ENCODE measurements at regions not wholly inside any gene's neighbourhood (a gene's known extent, or its start where the extent isn't known, plus 50 kb on each side); places are given as distances from the start of the nearest gene placed in this dataset.

DNA sequence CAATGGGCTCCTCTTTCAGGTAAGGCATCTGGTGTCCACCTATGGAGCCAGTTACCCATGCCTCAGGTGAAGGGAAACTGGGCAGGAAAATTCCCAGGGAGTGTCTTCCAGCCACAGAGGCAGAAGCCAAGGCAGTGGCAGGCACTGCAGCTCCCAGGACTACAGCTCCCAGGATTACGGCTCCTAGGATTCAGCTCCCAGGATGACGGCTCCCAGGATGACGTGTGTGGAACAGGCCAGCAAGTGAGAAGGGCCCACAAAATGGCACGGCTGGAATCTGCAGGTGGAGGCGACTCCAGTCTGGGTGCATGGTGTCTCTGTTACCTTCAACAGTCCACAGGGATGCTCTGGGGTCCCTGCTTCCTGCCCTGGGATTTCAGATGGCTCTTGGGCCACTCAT lies 92.1 kb downstream of the PTGR3 start:
- DNase-seq, result no peak
- H3K36me3 Mint-ChIP-seq (ENCODE audit: insufficient read depth, unreplicated experiment), result no peaks in the 10 kb centered on the region
- intact Hi-C loops (cut with micrococcal nuclease; ENCODE audit: unreplicated experiment), result no loop called here
- no peaks in the 10 kb centered on the region for H3K9me3 Mint-ChIP-seq (ENCODE audit: low read depth, unreplicated experiment)
- H3K27me3 Mint-ChIP-seq (ENCODE audit: unreplicated experiment), result peaks cover 19% of the 10 kb centered on the region
- CTCF ChIA-PET, result no interaction called here
- no peak overlapping the region for H3K4me3 Mint-ChIP-seq (ENCODE audit: low read depth, unreplicated experiment)
- no peak overlapping the region for H3K27ac Mint-ChIP-seq (ENCODE audit: unreplicated experiment)
- no peaks in the 10 kb centered on the region for H3K4me1 Mint-ChIP-seq (ENCODE audit: low read depth, unreplicated experiment)
- TF ChIP-seq, protein P1, sequence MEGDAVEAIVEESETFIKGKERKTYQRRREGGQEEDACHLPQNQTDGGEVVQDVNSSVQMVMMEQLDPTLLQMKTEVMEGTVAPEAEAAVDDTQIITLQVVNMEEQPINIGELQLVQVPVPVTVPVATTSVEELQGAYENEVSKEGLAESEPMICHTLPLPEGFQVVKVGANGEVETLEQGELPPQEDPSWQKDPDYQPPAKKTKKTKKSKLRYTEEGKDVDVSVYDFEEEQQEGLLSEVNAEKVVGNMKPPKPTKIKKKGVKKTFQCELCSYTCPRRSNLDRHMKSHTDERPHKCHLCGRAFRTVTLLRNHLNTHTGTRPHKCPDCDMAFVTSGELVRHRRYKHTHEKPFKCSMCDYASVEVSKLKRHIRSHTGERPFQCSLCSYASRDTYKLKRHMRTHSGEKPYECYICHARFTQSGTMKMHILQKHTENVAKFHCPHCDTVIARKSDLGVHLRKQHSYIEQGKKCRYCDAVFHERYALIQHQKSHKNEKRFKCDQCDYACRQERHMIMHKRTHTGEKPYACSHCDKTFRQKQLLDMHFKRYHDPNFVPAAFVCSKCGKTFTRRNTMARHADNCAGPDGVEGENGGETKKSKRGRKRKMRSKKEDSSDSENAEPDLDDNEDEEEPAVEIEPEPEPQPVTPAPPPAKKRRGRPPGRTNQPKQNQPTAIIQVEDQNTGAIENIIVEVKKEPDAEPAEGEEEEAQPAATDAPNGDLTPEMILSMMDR (IDR thresholded peaks at IDR 0.05; ENCODE audit: unreplicated experiment), result no peak
- BruUV-seq (replicated peaks), result no TSS peak

DNA sequence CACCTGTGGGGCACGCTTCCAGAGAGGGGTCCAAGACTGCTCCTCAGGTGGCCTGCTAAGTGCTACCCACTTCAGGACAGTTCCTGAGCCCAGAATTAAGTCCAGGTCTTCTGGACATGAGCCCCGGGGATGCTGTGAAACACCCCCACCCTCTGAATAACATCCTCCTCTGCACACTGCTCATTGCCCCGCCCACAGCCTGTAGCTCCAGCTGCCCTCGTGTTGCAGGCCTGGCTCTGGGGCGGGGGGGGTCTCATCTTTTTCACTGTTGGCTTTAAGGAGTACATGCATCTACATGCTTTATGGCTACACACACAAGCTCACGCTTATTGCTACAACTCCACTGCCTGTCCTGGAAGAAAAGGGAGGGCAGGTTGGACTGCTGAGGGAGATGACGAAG lies 92.8 kb downstream of the PTGR3 start:
- Mint-ChIP-seq H3K36me3 (ENCODE audit: insufficient read depth, unreplicated experiment) (no peaks in the 10 kb centered on the region), H3K4me1 (ENCODE audit: low read depth, unreplicated experiment) (no peaks in the 10 kb centered on the region), H3K27me3 (ENCODE audit: unreplicated experiment) (peaks cover 19% of the 10 kb centered on the region), H3K4me3 (ENCODE audit: low read depth, unreplicated experiment) (no peak overlapping the region), H3K27ac (ENCODE audit: unreplicated experiment) (no peak overlapping the region), H3K9me3 (ENCODE audit: low read depth, unreplicated experiment) (no peaks in the 10 kb centered on the region)
- BruUV-seq (replicated peaks), result no TSS peak
- intact Hi-C loops (cut with micrococcal nuclease; ENCODE audit: unreplicated experiment), result no loop called here
- CTCF ChIA-PET, result no interaction called here
- no peak for DNase-seq
- TF ChIP-seq, protein P1 (IDR thresholded peaks at IDR 0.05; ENCODE audit: unreplicated experiment), result no peak

DNA sequence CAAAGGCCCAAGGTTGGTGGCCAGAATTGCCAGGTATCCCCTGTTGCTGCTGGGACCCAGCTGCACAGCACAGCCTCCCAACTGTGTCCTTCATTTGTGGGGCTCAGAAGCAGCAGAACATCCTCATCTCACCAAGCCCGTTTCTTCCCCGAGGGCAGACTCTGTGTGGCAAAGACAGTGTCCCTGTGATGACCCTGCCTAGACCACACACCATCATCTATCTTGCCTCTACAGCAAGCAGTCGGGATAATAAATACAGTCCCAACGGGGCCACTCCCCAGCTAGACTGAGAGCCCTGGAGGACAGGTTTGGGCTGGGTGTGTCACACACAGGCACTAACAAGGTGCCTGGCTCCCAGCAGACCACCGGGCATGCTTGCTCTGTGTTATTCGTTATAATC lies 93.4 kb downstream of the PTGR3 start:
- CTCF ChIA-PET, result no interaction called here
- Mint-ChIP-seq H3K4me3 (ENCODE audit: low read depth, unreplicated experiment) (no peak overlapping the region), H3K9me3 (ENCODE audit: low read depth, unreplicated experiment) (no peaks in the 10 kb centered on the region), H3K4me1 (ENCODE audit: low read depth, unreplicated experiment) (no peaks in the 10 kb centered on the region), H3K36me3 (ENCODE audit: insufficient read depth, unreplicated experiment) (no peaks in the 10 kb centered on the region), H3K27me3 (ENCODE audit: unreplicated experiment) (peaks cover 19% of the 10 kb centered on the region), H3K27ac (ENCODE audit: unreplicated experiment) (no peak overlapping the region)
- DNase-seq, result no peak
- TF ChIP-seq, protein P1 (IDR thresholded peaks at IDR 0.05; ENCODE audit: unreplicated experiment), result no peak
- intact Hi-C loops (cut with micrococcal nuclease; ENCODE audit: unreplicated experiment), result no loop called here
- BruUV-seq (replicated peaks), result no TSS peak

All from Calu3 (cell line).